DMS79 treated with DMSO at 0.1 percent for 48 hours (cell line): ENCODE measurements at regions not wholly inside any gene's neighbourhood (a gene's known extent, or its start where the extent isn't known, plus 50 kb on each side); places are given as distances from the start of the nearest gene placed in this dataset.

Source experiments
- DNase-seq: peaks from one replicate; lab custom pipeline; 2025; lab: John Stamatoyannopoulos, UW

GRCh38 chr5:1706021-1706420 is 93.6 kb downstream of the MRPL36 start:
- DNase-seq = no peak

- no peak for DNase-seq
Observed at GRCh38 chr5:1704676-1705075, 95.0 kb downstream of the MRPL36 start.

GRCh38 chr5:1704266-1704665 is 95.4 kb downstream of the MRPL36 start:
- DNase-seq = no peak

GRCh38 chr5:1703352-1704050 is 96.1 kb downstream of the MRPL36 start:
- no peak for DNase-seq

- DNase-seq = no peak
Observed at GRCh38 chr5:1702318-1702717, 97.3 kb downstream of the MRPL36 start.

- DNase-seq = no peak
Observed at GRCh38 chr5:1701884-1702283, 97.8 kb downstream of the MRPL36 start.

GRCh38 chr5:1701216-1701864 is 98.3 kb downstream of the MRPL36 start:
- DNase-seq = no peak

GRCh38 chr5:1699394-1699793 is 100.2 kb downstream of the MRPL36 start:
- no peak for DNase-seq

- DNase-seq = no peak
Observed at GRCh38 chr5:1698589-1699316, 100.9 kb downstream of the MRPL36 start.

GRCh38 chr5:1692381-1692780 is 107.3 kb downstream of the MRPL36 start:
- DNase-seq = no peak

GRCh38 chr5:1687301-1687970 is 112.2 kb downstream of the MRPL36 start:
- DNase-seq = no peak

- DNase-seq = no peak
Observed at GRCh38 chr5:1686016-1686802, 113.4 kb downstream of the MRPL36 start.

GRCh38 chr5:1685066-1685465 is 114.6 kb downstream of the MRPL36 start:
- no peak for DNase-seq

GRCh38 chr5:1681955-1682354 is 117.7 kb downstream of the MRPL36 start:
- DNase-seq = no peak

- DNase-seq = no peak
Observed at GRCh38 chr5:1673042-1673677, 126.5 kb downstream of the MRPL36 start.

- no peak for DNase-seq
Observed at GRCh38 chr5:1672396-1672795, 127.2 kb downstream of the MRPL36 start.

GRCh38 chr5:1671351-1671750 is 128.3 kb downstream of the MRPL36 start:
- DNase-seq = no peak

GRCh38 chr5:1670351-1670750 is 129.3 kb downstream of the MRPL36 start:
- no peak for DNase-seq

- no peak for DNase-seq
Observed at GRCh38 chr5:1669276-1670155, 130.1 kb downstream of the MRPL36 start.

GRCh38 chr5:1668141-1668721 is 131.4 kb downstream of the MRPL36 start:
- DNase-seq = peak; percentile 52
